ENCODE measurements at regions not wholly inside any gene's neighbourhood (a gene's known extent, or its start where the extent isn't known, plus 50 kb on each side); places are given as distances from the start of the nearest gene placed in this dataset.

DNA sequence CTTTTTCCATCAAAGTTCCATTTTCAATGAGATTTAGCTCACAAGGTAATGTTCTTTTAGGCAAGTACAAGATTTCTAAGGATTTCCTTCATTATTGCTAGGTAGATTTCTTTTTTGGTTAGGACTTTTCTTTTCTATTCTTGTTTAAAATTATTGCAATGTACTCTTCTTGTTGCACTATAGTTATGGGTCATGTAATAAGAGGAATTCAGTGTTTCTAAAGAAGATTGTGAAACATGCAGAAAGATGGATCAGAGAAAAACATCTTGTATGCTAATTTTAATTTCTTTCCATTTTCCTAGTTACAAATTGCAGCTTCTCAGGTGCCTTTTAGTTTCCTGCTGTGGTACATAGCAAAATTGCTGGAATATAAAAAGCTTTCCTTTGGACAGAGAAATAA is 56.1 kb downstream of the BTG1 start:
- no peak for DNase-seq (ENCODE audit: low read depth in 3 of 3)

DNA sequence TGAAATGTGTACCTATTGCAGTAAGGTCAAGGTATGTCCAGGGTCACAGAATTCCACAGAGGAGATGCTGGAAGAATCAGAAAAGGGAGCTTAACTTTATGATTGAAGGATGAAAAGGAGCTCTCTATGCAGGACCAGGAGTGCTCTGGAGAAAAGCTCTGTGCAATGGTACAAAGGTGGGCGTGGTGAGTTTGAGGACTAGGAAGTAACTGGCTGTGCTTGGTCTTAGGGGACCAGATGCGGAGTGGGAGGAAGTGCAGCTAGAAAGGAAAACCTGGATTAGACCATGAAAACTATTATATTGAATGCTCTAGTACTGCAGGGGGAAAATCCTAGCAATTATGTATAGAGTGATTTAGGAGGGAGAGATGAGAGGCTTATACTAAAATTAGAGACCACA is 56.8 kb downstream of the BTG1 start:
- DNase-seq (ENCODE audit: low read depth in 3 of 3) = no peak

DNA sequence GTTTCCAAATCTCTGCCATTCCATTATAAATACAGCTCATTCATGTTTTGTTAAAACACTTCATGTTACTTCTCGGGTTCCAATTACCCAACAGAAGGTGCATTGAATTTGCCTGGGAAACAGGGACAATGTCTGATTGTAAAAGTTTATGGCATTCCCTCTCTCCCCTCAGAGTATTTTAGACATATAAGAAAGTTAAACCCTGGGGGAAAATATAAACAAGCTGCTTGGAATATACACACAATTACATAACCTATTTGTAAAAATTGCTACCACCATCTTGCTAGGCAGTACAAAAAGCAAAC is 60.0 kb downstream of the BTG1 start:
- DNase-seq (ENCODE audit: low read depth in 3 of 3) = no peak

DNA sequence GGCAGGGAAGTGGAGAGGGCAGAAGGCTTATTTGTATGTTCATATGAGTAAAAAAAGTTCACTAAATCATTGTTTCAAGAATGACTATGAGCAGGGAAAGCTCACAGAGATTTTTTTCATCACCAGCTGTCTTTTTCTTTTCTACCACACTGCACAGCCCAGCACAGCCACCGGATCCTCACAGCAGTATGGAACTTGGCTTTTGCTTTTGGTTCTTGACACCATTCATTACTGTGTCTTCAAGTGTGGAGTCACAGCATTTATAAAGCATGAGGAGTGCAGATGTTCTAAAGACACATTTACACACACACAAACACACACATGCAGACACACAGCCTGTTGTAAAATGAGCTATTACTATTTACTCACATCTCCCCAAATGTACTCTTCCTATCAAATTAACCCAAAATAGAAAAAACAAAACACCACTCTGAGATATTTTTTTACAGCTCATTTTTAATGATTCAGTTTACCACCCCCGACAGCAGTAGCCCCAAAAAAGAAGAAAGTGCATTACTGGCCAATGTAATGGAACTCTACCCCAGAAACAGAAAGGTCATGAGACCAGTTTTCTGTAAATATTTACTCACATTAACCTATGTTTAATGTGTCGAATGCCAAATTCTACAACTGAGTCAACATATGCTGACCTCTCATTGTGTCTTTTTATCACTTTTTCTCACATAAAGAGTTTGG is 60.5 kb downstream of the BTG1 start:
- DNase-seq (ENCODE audit: low read depth in 3 of 3) = no peak

DNA sequence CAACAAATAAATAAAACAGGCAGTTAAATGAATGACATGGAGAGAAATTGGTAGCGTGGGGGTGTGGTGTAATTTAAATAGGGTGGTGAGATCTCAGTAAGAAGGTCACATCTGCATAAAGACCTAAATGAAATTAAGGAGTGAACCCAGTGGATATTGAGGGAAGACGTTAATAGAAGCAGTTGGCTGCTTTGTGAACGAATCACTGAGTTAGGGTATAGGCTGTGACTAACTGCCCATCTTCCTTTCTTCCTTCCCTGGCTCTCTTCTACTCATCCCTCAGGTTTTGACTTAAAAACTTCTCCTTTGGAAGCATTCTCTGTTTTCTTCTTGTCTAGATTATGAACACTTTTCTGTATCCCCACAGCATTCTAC is 64.7 kb downstream of the BTG1 start:
- DNase-seq (ENCODE audit: low read depth in 3 of 3) = no peak

DNA sequence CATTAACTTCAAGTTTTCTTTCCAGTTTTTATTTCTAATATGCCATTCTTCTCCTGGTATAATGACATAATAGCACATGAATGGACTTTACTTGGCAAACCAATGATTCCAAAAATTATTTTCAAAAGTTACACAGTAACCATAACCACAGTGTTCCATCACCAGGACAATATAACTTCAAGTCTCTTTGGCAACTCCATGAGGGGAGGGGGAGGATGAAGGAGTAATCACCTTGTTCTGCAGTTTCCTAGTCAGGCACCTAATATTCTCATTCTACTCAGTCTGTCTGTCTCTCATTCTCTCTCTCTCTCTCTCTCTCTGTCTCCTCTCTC is 66.6 kb downstream of the BTG1 start:
- DNase-seq (ENCODE audit: low read depth in 3 of 3) = no peak

DNA sequence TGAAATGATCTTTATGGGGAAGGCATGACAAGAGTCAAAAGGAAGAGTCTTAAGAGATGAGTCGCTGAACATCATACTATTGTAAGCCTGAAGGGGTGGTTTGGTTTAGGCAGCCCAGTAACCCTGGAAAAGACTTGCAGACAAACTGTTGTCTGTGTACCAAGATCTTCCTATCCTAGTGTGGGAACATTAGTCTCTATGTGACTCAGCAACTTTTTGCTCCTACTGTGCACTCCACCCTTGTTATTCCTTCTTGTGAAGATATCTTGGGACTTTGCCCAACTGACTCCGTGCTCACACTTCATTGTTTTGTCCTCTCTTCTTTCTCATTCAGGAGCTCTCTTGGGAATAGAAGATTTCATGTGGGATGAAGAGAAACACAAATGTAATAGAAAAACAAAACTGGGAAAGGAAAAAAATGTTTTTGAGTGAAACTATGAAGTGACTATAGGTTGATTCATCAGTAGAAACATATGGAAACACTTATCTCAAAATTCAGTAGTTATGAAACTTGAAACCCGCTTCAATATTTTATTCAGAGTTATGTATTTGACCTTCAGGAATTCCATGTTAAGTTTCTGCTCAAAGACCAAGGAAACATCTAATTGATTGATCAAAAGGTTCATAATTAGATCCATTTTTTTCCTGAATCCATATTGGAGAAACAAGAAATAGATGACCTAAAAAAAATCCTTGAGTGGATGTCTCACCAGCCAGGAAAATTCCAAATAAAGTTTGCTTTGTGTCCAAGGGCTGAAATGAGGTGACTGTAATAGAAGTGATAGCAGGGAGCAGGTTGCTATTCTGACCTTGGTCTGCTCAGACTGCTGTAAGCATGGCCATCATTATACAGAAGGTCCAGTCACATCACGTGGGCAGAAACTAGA is 67.2 kb downstream of the BTG1 start:
- DNase-seq (ENCODE audit: low read depth in 3 of 3) = no peak

DNA sequence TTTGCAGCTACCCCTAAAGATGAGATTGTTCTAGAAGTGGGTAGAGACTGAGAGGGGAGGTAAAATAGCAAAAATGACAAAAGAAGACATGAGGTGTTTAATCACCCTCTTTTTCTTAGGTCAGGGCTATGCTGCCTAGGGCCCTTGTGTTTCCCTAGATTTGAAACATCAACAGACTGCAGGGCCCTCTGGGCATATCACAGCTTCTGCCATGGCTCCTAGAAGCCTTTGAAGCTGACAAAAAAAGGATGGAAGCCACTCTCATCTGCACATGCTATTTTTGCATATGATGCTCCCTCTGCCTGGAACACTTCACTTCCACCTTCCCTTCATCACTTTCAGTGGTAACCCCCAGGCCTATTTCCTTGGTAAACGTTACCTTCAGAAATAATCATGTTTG is 68.1 kb downstream of the BTG1 start:
- no peak for DNase-seq (ENCODE audit: low read depth in 3 of 3)

DNA sequence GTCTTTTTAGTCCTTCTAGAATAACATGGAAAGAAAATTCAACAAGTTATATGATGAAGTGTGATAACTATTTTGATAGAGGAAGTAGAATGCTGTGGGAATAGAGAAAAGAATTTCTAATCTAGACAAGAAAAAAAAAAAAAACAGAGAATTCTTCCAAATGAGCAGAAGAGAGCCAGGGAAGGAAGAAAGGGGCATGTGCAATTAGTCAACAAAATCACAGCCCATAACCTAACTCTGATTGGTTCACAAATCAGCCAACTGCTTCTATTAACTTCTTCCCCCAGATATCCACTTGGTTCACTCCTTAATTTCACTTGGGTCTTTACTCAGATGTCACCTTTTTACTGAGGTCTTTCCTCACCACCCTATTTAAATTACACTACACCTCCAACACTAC is 69.5 kb downstream of the BTG1 start:
- DNase-seq (ENCODE audit: low read depth in 3 of 3) = no peak

DNA sequence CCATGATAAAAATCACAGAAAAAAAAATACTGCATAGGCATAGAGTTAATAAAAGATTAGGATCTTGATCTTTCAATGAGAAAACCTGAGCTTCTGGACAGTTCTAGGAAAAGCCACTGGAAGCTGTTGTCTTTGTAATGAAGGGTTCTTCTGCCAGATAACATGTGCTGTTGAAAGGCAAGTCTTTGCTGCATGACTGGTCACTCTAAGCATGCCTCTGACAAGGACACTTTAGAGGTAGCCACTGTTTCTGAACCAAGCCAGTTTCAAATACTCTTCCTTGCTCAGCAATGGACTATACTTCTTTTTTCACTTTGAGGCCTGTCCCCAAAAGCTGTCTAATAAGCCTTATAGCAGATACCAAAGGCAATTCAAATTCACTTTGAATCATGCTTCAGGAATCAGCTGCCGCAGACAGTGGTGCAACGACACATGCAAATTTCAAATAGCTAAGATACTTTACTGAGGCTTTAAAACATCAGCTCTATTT is 70.2 kb downstream of the BTG1 start:
- no peak for DNase-seq (ENCODE audit: low read depth in 3 of 3)

DNA sequence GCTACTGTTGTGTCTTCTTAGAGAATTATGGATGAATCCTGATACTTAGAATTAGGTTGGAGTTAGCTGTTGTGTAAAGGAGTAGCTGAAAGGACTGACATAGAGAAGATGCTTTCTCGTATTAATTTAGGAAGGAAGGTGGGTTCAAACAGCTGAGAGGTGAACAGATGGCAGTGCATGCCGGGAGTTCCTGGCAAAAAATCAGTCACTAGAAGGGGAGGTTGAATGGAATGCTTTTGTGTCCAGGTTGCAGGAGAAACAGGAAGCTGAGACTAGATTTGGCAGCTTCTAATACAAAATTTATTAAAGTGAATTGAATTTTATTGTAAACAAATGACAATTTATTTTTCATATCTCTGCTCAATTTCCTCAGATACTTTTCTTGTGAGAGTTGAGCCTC is 70.8 kb downstream of the BTG1 start:
- DNase-seq (ENCODE audit: low read depth in 3 of 3) = no peak

DNA sequence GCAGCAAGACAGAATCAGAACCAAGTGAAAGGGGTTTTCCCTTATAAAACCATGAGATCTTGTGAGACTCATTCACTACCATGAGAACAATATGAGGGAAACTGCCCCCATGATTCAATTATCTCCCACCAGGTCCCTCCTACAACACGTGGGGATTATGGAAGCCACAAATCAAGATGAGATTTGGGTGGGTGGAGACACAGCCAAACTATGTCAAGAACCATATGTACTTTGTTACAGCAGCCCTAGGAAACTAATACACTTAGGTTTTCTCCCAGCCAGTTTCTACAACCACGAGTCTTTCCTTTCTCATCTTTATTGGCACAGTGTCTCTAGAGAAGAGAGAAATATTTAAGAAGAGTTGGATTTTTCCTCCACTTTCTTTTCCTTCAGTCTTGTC is 72.6 kb downstream of the BTG1 start:
- no peak for DNase-seq (ENCODE audit: low read depth in 3 of 3)

DNA sequence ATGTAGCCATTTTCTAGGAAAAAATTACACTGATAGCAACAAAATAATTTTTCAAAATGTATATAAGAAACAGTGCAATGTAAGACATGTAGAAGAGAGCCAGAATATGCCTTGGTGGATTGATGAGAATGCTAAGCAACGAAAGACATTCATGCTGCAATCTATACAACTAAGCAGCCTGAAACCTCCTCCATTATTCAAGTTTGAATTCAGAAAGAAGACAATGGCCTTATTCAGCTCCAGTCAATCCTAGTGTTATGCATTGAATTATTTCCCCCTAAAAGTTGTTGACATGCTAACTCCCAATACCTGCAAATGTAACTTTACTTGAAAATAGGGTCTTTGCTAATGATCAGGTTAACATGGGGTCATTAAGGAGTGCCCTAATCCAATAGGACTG is 73.5 kb downstream of the BTG1 start:
- no peak for DNase-seq (ENCODE audit: low read depth in 3 of 3)

DNA sequence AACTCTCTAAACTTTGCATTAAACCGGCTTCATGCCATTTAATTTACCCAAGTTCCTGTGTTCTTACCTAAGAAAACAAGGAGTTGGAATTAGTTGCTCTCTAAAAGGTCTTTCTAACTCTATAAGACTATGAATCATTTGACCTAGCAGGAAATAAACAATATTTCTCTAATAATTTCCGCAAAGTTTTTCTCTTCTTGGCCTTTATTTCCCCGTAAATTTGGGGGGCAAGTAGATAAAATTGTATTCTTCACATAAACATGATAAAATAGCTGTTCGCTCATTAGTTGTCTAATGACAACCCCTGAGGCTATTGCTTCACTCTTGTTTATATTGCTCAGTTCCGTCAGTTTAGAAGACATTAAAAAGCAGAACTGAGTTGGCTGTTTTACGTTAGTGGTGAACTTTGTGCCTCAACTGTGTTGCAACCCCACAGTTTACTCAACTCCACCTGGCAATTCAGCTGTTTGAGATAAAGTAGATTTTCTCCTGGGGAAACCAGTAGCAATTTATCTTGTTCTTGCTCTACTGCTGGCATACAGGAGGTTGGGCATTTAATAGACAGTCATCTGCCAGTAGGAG is 74.7 kb downstream of the BTG1 start:
- DNase-seq (ENCODE audit: low read depth in 3 of 3) = no peak

DNA sequence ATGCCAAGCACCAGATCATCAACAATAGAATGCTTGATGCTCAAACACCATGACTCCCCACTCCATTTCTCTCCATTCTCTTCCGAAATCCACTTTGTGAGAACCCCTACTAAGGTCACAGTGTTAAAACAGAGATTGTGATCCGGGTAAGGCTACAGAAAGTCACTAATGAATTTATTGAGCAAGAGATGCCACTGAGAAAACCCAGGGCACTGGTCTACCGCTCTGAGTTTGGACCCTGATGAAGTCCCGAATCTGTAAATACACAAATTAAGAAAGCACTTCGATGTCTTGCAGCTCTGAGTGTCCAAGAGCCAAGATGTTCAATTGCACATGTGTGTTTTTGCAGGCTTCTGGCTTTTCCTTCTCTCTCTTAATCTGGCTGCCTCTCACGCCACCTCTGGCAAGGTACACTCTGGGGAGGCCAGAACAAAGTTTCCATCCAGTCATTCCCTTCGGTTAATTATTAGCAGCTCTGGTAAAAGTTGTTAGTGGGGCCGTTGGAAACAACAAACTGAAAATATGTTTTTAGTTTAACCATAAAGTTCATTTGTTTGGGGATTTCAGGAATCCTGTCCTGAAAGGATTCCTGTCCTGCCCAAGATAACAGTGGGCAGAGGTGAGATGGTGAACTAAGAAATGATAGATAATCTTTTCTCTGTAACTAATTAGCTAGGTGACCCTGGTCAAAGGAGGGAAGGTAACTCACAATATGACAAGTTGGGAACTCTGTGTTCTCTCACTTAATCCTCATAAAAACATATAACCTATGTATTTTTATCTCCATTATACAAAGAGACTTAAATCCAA is 75.4 kb downstream of the BTG1 start:
- DNase-seq (ENCODE audit: low read depth in 3 of 3) = no peak

DNA sequence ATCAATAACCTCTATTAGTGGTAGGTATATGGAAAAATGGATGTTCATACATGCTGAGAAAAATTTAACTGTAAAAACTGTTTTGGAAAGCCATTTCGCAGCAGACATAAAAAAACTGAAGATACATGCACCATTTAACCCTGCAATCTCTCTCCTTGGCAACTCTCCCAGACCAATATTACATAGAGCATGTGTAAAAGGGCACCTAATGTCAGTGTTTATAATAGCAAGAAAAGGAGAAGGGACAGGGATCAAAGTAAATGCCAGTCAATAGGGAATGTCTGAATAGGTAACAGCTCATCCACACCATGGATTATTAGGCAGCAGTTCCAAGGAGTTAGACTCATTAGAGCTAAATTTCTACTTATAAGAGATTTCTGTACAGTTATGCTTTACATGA is 77.2 kb downstream of the BTG1 start:
- no peak for DNase-seq (ENCODE audit: low read depth in 3 of 3)

DNA sequence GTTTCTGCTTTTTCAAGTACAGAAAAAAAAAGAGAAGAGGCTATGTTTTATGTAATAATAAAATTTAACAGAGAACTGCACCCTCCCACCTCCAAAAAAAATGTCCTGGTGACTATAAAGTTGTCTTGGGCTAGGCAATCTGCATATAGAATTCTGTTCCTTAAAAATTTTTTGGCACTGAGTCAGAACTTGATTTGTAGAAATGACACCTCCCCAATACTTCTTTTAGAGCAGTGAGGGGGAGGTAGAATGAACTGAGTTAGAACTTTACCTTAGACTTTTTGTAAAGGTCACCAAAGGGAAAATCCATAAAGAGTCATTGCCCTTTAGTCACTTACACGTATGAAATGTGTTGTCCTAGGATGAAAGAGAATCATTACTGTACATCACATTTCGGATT is 80.0 kb downstream of the BTG1 start:
- DNase-seq (ENCODE audit: low read depth in 3 of 3) = no peak

DNA sequence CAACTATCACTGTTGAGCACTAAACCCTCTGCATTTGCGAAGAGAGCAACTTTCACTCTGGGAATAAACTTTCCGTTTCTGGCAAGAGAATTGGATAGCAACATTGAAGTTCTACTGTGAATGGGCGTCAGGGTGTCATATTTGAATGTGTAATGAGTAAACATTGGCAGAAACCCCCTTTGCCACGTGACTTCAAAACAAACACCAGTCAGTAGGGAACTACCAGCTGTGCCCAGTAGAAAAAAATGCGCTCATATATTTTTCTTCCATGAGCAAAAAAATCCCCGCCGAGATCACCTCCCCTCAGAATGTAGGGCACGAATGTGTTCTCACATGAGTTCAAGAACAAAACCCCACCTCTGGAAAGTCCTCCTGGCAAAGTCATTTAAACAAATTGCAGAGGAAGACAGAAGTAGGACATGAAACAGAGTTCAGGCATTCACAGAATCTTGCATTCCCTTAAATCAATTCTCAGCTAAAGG is 80.6 kb downstream of the BTG1 start:
- peak in 1 of 3 donors; percentile 13 for DNase-seq (ENCODE audit: low read depth in 3 of 3)

DNA sequence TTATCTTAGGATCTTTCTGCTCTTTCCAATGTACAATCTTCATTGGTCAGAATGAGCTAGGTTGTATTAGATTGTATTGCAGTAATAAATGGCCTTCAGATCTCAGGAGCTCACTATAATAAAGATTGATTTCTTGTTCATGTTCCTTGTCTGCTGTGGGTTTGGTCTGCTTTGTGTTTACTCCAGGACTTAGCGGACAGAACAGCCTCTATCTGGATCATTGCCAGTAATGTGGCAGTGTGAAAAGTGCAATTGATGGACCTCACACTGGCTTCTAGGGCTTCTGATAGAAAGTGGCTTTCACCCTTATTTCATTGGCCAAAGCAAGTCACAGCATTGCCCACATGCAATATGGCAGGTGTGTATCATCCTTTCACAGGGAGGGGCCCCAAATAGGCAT is 81.2 kb downstream of the BTG1 start:
- no peak for DNase-seq (ENCODE audit: low read depth in 3 of 3)

DNA sequence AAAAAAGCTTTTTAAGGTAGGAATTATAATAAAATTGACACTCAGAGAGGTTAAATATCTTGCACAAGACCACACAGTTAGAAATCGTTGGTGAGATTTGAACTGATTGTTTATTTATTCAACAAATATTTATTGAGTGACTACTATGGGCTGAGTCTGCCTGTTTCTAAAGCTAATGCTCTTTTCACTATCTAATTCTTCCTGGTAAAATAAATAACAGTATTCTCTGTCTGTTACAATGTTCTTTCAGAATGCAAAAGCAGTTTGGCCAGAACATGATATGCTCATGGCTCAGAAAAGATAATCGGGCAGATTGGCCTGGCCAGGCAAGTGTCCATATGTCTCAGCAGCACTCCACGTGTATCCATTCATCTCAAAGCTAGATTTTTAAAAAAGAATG is 82.0 kb downstream of the BTG1 start:
- no peak for DNase-seq (ENCODE audit: low read depth in 3 of 3)

DNA sequence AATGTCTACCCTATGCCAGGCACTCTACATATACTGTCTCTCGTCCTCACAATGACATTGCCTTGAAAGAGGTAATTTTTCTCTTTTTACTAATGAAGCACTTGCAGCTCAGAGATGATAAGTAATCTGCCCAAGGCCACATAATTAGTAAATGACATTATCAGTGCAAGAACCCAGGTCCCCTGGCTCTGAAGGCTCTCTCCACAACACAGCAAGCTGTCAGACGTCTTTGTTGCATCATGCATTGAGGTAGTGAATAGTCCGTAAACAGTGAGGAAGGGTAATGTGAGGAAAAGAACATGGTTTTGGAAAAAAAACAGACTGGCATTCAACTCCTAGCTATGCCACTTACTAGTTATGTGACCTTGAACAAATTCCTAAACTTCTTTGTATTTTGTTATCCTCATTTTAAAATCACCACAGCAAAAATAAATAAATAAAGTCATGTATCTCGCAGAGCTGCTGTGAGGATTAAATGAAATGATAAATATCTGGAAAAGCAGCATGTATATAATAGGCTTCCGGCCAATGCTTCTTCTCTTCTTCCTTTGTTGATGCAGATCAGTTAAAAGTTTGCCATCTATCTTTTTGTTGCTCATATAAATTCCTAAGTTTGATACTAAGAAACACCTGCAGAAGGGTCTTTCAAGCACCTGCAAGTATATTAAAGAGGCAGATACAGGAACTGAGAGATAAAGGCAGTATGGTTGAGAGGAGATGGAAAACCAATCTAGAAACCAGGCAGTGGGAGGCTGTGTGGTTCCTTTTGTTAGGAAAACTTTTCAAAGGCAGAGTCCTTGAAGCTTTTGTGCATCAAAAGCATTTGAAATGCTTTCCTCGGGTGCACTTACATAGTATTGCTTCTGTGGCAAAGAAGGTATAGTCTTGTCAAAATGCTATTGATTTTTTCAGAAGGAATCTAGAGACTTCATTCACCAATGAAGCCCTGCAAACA is 82.8 kb downstream of the BTG1 start:
- DNase-seq (ENCODE audit: low read depth in 3 of 3) = no peak
